ENCODE measurements at regions not wholly inside any gene's neighbourhood (a gene's known extent, or its start where the extent isn't known, plus 50 kb on each side); places are given as distances from the start of the nearest gene placed in this dataset.

- TF ChIP-seq CTCF (IDR thresholded peaks at IDR 0.05 in 2 of 3, conservative IDR thresholded peaks at IDR 0.05 in 1 of 3; ENCODE audit: borderline replicate concordance in 1 of 3, insufficient read depth in 1 of 3, low read depth in 2 of 3, low read length in 2 of 3) (no peak), YY1 (IDR thresholded peaks at IDR 0.05; ENCODE audit: extremely low read depth, insufficient replicate concordance, low read depth, low read length) (no peak), JUND (IDR thresholded peaks at IDR 0.05) (no peak), POLR2AphosphoS5 (IDR thresholded peaks at IDR 0.05; ENCODE audit: low read depth, low read length) (no peak)
- TF ChIP-seq, protein P1, sequence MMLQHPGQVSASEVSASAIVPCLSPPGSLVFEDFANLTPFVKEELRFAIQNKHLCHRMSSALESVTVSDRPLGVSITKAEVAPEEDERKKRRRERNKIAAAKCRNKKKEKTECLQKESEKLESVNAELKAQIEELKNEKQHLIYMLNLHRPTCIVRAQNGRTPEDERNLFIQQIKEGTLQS (IDR thresholded peaks at IDR 0.05) = no peak
Measured at GRCh38 chr1:78370356-78370755, 120.4 kb upstream of the PTGFR start.

Data from HCT116 (cell line).